PC-9 (cell line): ENCODE measurements at regions not wholly inside any gene's neighbourhood (a gene's known extent, or its start where the extent isn't known, plus 50 kb on each side); places are given as distances from the start of the nearest gene placed in this dataset.
"Not testable (repeated sequence)": the region's sequence is repeated elsewhere in the genome, so short reads cannot be mapped to it uniquely, and the experiment has no call there.

ENCODE experiments used
- CTCF ChIP-seq: fragments of 200-600 bp; sonication (generic); conservative IDR thresholded peaks from 2 replicates; pipeline ENCODE4 v1.6.1; 2017; ENCODE audit warnings: mixed run types, antibody characterized with exemption, mild to moderate bottlenecking, moderate library complexity
- EZH2 ChIP-seq: fragments of 200-600 bp; sonication (generic); IDR thresholded peaks from 2 replicates; pipeline ENCODE4 v1.8.0; 2017; ENCODE audit warnings: antibody characterized with exemption, low read depth

GRCh38 chr1:794918-795584 is 108.6 kb upstream of the OR4F16 start:
- not testable (repeated sequence) for TF ChIP-seq CTCF, EZH2
